Fibroblast of skin of abdomen (primary cell): ENCODE measurements at regions not wholly inside any gene's neighbourhood (a gene's known extent, or its start where the extent isn't known, plus 50 kb on each side); places are given as distances from the start of the nearest gene placed in this dataset.

Experiments used
- DNase-seq: peaks from one replicate; pipeline ENCODE4 v3.0.0-alpha.2; 2013

- DNase-seq, result no peak
These were observed 271.6 kb downstream of the SYK start for GRCh38 chr9:91073049-91073810.

GRCh38 chr9:91073811-91074771 is 272.5 kb downstream of the SYK start:
- no peak for DNase-seq

GRCh38 chr9:91074866-91075265 is 273.2 kb downstream of the SYK start:
- DNase-seq, result no peak

DNA sequence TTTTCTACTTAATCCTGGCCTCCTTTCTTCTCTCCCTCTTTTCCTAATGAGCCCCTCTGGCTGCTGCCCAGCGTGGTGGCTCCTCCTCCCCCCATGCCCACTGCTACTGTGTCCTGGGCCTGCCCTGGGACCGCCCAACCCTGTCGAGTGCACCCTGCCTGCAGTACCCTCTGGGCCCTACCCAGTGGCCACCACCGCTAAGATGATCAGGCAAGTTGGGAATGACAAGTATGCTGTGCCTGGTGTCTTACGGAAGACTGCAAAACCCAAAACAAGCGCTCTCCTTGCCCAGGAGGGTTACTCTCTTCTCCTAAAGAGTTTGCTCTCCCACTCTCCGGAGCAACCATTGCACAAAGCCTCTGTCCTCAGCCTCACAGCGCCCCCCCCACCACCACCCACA is 273.7 kb downstream of the SYK start:
- peak; percentile 3 for DNase-seq

DNA sequence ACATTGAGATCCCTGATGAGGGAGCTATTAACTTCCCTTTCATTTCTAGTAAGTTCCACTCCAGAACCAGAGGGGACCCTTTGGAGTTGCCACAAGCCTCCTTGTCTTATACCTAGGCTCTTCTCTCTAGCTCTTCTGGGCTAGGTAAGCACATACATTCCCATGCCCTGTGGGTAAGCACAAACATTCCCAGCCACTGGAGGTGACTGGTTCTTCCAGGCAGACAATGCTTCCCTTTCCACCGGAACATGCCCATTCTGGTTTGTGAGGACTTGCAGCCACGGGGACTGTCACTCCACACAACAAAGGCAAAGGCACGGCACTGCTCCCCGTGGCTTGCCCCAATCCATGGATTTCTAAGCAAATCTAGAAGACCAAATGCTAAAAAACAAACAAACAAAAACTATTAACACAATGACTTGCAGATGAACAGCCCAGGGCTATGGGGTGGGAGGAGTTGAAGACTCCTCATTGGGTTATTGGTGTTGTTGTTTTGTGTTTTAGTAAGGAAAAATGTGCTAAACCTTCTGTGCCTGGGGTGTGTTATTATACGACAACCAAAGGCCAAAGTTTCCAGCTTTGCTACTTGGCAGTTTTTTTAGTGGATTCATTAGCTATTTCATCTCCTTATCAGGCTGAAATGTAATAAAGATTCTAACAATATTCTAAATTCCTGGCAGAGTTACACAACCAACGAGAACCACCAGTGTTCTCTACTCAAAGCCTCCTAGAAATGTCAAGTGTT is 276.2 kb downstream of the SYK start:
- peak; percentile 4 for DNase-seq

DNA sequence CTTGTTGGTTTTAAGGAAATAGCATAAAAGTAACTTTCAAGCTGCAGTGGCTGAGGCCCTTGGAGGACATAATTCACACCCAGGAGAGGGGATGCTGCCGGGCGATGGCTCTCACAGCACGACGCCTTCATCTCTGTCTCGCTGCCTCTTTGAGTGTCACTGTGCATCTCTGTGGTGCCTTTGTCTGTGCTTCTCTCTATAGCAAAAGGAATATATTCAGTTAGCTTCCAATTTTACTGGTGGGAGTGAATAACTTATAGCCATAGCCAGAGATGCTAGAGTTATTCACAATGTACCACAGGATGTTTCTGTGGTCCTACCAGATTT is 276.7 kb downstream of the SYK start:
- DNase-seq, result no peak

GRCh38 chr9:91082731-91083130 is 279.0 kb downstream of the AUH start:
- DNase-seq, result no peak

DNA sequence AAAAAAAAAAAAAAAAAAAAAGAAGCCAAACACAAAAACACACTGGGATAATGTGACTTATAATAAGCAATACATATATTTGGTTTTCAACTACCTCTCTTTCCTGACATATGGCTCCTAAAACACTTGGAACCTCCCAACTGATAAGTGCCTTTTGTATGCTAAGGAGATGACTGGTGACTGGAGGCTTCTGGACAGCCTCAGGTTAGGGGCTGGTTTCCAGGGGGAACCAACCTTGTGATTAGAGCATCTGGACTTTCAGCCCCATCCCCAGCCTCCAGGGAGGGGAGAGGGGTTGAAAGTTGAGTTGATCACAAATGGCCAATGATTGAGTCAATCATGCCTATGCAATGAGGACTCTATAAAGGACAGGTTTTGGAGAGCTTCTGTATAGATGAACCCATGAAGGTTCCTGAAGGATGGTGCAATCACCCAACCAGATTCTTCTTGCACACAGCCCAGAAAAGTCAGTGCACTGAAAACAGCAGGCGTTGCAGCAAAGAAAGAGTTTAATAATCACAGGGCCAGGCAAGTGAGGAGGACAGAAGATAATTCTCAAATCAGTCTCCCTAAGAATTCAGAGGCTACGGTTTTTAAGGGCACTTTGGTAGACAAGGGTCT is 276.7 kb downstream of the AUH start:
- no peak for DNase-seq

DNA sequence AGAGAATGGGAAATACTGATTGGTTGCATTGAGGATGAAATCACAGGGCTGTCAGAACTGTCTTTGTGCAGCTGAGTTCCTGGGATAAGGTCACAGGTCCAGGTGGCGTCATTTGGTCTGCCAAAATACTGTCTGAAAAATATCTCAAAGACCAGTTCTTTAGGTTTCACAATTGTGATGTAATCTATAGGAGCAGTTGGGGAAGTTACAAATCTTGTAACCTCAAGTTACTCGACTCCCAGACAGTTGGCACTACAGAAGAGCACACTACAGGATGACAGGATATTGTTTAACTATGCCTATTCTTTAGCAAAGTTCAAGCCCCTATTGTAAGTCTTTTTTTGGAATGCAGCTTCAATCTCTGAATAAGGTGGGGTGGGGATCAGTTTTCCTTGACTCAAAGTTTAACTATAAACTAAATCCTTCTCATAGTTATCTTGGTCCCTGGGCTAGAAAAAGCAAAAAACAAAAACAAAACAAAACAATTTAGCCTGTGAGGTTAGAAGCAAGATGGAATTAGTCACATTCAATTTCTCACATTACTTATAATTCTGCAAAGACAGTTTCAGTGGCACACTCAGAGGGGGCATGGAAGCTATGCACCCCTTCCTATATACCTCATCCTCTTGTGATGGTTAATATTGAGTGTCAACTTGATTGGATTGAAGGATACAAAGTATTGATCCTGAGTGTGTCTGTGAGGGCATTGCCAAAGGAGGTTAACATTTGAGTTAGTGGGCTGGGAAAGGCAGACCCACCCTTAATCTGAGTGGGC is 276.0 kb downstream of the AUH start:
- DNase-seq, result no peak

DNA sequence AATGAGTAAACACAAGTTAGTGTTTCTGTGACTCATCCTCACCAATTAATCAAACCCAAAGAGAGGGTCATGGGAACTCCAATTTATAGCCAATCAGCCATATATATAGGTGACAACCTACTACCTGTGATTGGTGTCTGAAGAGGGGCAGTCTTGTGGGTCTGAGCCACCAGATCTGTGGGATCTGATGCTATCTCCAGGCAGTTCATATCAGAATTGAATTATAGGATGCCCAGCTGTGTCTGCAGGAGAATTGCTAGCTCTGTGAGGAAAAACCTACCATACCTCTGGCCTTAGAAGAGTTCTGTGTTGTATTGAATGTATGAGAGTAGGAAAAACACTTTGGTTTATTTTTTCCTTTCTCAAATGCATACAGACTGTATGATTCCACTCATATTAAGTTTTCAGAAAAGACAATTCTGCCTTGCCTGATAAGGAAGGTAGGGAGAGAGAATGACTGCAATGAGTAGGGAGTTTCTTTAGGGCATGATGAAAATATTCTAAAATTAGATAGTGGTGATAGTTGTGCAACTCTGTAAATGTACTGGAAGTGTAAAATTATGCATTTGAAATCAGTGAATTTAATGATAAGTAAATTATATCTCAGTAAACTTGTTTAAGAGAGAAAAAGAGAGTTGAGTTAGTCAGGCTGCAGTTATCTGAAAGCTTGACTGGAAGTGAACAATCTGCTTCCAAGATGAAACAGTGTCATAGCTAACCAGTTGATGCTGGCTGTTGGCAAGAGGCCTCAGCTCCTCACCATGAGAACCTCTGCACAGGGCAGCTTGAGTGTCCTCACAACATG is 274.9 kb downstream of the AUH start:
- no peak for DNase-seq

DNA sequence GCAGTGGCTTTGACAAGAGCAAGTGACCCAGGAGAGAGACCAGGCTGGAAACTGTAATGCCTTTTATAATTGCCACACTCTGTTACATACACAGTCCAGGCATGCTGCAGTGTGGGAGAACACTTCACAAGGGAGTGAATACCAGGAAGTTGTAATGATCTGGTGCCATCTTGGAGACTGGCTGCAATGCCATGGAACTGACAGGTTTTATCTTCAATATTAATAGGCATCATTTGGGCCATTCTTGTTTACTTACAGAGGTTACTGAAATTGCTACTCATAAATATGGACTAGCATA is 274.3 kb downstream of the AUH start:
- DNase-seq, result no peak

DNA sequence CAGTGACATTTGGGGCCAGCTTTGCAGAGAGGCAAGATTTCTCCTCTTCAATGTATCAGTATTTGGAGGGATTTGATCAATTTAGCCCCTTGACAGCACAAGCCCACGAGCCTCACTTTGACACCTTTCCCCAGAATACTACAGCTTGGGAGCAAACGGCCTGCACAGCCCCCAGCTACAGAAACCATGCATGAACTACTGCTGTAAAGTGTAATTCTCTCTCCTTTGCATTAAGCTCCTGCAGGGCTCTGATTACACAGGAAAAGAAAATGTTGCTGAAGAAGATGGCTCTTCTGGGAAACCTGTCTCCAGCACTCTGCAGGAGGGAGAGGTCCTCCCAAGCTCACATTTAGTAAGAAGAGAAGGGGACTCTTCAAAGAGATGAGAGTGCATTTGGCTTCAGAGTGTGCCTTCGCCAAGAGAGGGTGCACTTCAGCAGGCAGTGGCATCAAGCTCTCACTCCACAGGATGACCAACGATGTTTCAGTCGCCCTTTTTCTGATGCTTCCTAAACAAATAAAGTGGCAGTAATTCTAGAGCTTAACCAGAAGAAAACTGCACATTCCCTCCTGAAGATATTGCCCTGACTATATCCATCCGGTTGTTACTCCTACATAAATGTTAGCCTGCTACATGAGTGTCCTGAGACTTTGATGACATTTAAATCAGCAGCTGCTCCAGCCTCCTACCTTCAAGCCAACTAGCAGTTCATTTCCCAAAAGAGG is 272.2 kb downstream of the AUH start:
- peak; percentile 37 for DNase-seq

GRCh38 chr9:91090130-91090410 is 271.6 kb downstream of the AUH start:
- no peak for DNase-seq

DNA sequence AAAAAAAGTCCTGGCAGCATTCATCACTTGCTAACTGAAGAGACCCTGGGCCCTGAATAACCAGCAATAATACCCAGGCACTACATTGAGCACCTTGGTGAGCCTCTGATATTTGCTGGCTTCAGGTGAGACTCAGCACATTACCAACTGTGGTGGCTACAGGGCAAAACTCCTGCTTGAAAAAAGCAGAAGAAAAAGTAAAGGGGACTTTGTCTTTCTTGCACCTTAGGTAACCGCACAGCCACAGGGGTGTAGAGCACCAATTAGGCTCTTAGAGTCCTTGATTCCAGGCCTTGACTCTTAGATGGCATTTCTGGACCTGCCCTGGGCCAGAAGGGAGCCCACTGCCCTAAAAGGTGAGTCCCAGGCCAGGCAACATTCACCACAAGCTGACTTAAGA is 269.5 kb downstream of the AUH start:
- no peak for DNase-seq

DNA sequence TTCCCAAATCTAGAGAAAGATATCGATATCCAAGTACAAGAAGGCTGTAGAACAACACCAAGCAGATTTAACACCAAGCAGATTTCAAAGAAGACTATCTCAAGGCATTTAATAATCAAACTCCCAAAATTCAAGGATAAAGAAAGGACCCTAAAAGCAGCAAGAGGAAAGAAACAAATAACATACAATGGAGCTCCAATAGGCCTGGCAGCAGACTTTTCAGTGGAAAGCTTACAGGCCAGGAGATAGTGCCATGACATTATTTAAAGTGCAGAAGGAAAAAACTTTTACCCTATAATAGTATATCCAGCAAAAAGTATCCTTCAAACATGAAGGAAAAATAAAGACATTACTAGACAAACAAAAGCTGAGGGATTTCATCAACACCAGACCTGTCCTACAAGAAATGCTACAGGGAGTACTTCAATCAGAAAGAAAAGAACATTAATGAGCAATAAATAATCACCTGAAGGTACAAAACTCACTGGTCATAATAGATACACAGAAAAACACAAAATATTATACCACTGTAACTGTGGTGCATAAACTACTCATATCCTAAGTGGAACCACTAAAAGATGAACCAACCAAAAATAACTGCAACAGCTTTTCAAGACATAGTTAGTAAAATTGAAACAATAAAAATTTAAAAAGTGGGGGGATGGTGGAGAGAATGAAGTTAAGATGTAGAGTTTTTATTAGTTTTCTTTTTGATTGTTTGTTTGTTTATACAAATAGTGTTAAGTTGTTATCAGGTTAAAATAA is 267.2 kb downstream of the AUH start:
- DNase-seq, result no peak

DNA sequence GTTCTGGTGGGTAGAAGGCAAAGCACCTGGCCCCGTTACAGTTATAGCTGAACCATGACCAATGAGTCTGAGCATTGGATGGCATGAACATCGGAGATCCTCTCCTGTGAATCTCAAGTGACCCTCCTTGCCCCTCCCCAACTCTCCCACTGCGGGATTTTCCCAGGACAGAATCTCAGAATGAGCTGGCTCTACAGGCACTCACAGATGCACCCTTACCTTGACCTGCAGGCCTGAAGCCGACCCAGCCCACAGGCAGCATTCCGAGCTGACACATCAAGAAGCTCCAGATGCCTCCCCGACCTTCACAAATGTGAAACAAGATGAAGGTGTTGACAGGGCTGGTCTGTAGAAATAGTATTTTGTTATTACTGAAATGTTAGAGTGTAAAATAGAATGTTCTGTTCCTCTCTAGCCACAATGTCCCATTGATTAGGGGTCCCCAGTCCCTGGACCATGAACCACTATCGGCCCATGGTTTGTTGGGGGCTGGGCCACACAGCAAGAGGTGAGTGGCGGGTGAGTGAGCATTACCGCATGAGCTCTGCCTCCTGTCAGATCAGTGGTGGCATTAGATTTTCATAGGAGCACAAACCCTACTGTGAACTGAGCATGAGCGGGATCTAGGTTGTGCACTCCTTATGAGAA is 263.4 kb downstream of the AUH start:
- DNase-seq, result no peak

- no peak for DNase-seq
These were observed 262.3 kb downstream of the AUH start for GRCh38 chr9:91099436-91099835.

DNA sequence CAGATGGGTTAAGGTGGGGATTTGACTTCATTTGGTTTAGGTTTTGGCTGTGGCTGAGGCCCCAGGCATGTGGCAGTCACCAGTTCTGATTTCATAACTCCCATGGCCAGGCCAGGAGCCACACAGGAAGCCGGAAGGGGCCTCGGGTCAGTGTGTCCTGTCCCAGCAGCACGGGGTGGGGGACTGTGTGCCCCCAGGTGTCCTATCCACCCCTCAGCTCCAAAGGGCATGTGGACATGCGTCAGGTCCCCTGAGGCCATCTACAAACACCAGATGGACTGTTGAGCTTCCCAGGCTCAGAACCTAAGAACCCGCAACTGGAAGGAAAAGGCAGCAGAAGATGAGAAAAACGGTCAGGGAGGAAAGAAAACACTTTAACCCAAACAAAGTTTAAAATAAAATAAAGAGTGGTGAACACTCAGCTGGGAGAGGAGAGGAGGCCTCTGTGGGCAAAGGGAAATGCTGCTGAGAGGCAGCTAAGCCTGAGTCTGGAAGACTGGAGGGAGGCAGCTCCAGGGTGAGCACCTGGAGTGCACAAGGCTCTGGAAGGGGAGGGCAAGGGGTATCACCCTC is 260.8 kb downstream of the AUH start:
- DNase-seq, result no peak

- no peak for DNase-seq
These were observed 260.0 kb downstream of the AUH start for GRCh38 chr9:91101611-91102168.
